GM21447 (cell line): ENCODE measurements at regions not wholly inside any gene's neighbourhood (a gene's known extent, or its start where the extent isn't known, plus 50 kb on each side); places are given as distances from the start of the nearest gene placed in this dataset.
"Not testable (repeated sequence)": the region's sequence is repeated elsewhere in the genome, so short reads cannot be mapped to it uniquely, and the experiment has no call there.

ENCODE experiments used
- ATAC-seq: cut with Tn5 transposase; IDR thresholded peaks from one replicate; pipeline ENCODE4 v1.9.1; 2021; ENCODE audit not compliant: unreplicated experiment

DNA sequence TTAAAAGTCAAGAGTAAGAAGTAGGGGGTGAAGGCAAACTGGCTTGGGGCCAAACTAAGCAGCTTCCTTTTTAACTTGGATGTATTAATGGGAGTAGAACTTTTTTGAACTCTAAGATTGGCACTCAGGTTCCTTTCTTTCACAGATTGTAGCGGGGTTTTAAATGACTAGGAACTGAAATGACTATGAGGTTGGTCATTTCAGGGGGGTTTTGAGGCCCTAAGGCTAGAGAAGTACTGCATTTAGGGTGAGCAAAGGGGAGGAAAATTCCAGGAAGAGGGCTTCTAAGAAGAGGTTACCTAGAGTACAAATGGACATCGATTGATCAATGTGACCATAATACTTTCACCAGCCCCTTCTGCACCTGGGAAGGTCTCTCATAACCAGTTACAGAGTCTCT is 381.8 kb downstream of the MLLT3 start:
- ATAC-seq: no peak

DNA sequence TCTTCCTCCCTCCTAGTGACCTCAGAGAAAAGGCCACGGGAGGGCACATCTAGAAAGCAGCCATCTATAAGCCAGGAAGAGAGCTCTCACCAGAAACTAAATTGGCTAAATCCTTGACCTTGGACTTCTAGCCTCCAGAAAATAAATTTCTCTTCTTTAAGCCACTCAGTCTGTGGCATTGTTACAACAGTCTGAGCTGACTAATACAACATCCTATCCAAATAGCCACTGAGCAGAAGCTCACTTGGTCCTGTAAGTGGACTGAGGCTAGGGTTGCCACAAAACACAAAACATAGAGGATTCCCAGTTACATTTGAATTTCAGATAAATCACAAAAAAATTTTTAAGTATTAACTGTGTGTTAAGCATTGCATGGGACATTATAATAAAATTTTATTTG is 383.4 kb downstream of the MLLT3 start:
- no peak for ATAC-seq

- no peak for ATAC-seq
These were observed 384.6 kb downstream of the MLLT3 start for GRCh38 chr9:20237686-20238085.

GRCh38 chr9:20236676-20237075 is 385.6 kb downstream of the MLLT3 start:
- ATAC-seq: no peak

- not testable (repeated sequence) for ATAC-seq
These were observed 387.1 kb downstream of the MLLT3 start for GRCh38 chr9:20235206-20235605.

DNA sequence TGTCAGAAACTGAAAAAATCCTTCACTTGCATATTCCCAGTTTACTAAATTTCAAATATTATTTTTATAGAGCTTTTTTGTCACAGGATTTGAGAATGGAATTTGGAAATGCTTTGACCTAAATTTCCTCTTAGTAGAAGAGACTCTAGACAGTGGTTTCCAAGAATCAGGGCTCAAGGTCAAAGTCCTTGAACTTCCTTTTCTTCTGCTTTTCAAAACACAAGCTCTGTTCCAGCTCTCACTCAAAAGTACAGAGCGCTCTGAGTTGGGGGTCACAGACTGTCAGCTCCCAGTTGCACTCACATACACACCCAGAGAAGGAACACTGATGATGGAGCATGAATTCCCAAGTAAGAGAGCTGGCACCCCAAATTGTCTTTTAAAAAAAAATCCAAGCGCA is 394.2 kb downstream of the MLLT3 start:
- no peak for ATAC-seq

DNA sequence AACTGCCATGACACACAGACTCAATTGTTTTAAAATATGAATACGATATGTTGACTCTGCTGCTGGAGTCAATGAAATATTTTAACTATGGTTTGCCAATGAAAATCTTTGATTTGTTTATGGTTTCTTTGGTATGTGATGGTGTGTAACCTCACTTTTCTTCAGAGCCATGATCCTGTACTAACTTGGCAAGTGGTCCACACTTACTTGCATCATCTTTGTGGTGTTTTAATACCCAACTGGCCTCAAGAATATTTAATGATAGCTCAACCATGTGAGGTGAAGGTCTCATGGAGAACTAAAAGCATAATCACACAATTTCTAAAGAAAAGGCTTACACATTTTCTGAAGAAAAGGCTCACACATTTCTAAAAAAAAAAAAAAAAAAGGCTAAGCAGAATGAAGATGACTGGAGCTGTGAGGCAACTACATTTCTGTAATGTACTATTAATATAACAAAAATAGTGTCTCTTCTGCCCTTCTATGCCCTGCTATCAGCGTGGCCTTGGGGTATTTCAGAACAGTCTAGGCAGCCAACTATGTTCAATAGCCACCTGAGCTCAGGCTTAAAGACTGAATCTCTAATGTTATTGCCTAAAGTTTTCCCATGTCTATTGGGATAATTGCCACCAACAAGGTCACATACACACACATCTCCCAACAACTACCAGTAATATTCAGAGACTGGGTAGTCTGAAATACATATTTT is 395.0 kb downstream of the MLLT3 start:
- ATAC-seq: no peak

DNA sequence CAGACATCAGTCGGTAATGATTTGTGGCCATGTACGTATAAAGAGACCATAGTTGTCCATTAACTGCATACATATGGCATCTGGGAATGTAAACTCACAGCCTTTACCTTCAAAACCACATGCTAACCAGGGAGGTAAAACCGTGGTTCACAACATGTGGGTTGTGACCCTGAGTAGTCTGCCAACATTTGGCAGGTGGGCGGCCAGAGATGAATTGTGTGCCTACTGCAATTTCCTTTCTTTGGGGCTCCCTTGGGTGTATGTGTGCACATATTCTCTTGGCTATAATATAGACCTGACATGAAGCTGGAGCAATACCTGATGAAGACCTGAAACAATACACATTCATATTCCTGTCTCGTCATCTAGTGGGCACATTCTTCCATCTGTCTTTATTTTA is 396.0 kb downstream of the MLLT3 start:
- ATAC-seq: no peak

DNA sequence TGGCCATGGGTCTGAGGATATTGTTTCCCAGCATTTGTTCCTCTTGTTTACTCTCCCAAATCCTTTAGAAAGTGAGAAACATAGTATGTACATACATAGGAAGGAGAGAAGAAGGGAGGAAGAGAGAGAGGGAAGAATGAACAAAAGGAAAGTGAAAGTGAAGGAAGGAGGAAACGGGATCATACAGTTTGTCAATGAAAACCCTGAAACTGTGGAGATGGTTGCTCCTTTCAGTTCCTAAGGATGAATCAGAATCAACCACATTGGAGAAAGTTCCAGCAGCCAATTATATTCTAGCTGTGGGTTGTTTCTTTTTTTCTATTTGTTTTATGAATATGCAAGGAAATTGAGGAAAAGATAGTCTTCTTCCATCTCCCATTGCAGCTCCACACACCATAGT is 396.5 kb downstream of the MLLT3 start:
- no peak for ATAC-seq

- ATAC-seq: no peak
These were observed 397.5 kb downstream of the MLLT3 start for GRCh38 chr9:20224756-20225155.

DNA sequence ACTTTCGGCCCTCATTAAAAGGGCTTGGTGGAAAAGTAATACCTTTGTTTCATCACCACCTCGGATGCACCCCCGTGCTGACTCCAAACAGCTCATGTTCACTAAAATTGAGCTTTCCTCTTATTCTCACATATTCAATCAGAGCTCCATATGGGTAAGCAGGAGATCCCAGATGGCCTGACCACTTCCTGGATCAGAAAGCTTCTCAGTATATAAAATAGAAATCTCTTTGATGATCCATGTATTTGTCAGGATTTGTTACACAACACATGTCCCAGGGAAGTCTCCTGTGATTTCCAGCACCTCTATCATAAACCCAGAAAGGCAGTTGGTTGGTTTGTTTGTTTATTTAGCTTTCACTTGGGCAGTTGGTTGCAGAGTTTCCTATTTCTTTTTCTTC is 402.0 kb downstream of the MLLT3 start:
- no peak for ATAC-seq

DNA sequence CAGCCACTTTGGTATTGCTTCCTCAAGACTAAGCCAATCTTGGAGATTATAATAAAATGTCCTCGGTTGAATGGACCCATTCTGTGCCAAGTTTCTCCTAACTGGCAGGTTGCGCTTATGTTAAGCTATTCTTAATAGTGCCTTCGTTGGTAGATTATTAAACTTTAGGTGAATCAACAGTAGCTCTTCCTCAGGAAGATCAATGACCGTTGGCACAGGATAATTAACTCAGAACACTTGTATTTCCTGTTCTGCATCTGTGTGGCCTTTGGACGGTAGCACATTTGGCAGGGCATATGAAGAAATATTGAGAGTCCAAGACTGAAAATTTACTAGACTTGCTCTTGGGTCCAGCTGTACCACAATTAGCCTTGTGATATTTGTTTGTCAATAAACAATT is 402.9 kb downstream of the MLLT3 start:
- ATAC-seq: no peak

DNA sequence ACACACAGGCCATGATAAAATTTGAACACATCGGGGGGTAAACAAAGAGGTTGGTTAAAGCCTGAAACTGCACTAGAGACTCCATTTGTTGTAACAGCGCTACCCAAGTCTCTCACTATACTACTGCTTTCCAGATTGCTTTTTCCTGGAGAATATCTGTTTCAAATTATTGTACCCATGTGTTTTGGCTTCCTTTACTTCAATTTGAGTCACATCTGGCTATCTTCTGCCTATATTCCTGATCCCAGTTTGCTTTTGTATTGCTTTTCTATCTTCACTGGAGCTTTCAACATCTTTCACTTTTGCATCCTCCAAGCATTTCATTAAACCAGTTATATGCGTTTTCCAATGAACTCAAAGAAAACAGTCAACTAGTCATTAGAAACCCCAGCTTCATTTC is 404.7 kb downstream of the MLLT3 start:
- ATAC-seq: no peak

DNA sequence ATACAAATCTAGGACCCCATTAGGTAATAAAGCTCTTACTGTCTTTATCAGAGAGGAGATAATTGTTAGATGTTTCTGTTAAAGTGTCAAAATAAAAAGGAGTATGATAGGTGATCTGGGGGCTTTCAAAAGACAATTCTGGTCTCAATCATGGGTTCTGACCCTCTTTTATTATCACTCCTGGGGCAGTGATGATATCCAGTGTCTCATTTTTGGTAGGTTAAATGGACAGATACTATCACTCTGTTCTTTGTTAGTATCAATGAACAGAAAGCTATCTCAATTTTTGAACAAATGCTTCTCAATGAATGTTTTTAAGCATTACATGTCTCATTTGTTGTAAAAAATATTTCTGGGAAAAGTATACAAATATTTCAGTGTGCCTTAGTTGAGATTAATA is 405.9 kb downstream of the MLLT3 start:
- no peak for ATAC-seq

GRCh38 chr9:20215552-20215951 is 406.7 kb downstream of the MLLT3 start:
- no peak for ATAC-seq

DNA sequence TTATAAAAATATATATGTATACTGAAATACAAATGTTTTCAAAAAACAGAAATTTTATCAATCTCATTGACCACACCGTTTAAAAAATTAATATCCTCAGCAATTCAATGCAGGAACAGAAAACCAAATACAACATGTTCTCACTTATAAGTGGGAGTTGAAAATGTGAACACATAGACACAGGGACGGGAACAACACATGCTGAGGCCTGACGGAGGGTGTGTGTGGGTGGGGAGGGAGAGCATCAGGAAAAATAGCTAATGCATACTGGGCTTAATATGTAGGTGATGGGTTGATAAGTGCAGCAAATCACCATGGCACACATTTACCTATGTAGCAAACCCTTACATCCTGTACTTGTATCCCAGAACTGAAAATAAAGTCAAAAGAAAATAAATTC is 409.5 kb downstream of the MLLT3 start:
- no peak for ATAC-seq

DNA sequence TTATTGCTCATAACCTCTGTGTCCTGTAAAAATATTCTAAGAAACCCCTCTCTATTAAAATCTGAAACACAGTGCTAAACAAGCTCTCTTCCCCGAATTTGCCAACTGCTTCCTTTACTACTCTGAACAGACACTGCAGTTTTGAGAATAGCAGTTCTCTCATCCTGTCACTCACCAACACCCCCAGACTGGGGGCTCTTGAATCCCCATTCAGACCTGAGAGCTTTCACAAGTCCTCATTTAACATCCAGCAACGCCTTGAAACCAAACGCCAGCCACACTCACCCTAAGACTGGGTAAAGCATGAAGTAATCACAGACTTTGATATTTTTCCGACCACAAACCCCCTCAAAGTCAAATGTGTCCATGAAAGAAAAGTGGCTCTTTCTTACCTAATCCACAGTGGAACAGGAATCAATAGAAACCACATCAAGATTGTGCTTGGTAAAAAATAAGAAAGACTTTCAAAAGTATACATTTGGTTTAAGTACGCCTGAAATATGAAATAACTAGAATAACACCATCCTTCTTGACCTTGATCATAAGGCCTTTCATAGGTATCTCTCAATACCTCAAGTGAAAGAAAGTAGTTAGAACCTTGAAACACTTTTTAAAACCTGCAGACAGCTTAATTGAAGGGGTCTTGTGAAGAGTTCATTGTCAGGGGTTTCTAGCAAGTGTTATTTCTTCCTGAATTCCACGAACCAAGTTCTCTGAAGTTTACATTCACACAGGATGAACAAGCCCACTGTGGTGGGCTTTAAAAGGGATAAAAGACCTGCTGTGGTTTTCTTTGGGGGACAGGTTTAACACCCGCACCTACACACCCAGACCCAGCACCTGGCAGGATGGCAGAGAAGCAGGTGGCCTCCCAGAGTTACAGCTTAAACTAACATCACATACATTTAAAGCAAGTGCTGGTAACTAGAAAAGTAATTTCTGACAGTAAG is 412.6 kb downstream of the MLLT3 start:
- ATAC-seq: no peak

- no peak for ATAC-seq
These were observed 413.3 kb downstream of the MLLT3 start for GRCh38 chr9:20208961-20209371.

DNA sequence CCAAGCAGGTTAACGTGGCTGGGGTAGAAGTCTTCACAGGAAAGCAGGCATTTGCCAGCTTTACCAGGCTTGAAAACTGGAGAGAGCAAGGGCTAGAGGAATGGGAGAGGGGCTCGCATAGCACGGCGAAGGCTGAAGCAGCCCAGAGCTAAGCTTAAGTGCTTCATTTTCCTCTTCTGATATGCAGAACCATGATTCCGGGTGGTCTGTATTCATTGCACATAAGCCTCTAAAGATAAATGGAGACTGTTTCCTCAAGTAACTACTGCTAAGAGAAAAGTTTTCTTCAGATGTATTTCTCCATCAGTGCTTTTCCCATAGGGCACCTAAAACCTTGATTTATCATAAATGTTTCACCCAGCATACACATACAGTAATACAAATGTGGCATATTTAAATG is 414.1 kb downstream of the MLLT3 start:
- no peak for ATAC-seq

GRCh38 chr9:20207176-20207575 is 415.1 kb downstream of the MLLT3 start:
- no peak for ATAC-seq

DNA sequence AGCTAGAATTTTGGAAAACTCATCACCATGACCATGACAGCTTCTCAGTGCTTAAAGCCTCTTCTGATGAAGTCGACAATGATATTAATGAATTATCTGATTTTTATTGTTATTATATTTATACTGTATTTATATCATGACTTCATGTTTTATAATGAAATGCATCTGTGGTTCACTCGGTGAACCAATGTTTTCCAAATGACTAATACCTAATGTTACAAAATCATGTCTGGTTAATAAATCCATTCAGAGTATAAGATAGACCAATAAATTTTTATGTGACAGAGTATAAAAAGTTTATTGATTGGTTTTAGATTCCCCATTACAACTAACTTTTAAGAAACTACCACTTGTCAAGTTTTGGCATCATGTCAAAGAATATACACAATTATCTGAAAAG is 416.5 kb downstream of the MLLT3 start:
- no peak for ATAC-seq

DNA sequence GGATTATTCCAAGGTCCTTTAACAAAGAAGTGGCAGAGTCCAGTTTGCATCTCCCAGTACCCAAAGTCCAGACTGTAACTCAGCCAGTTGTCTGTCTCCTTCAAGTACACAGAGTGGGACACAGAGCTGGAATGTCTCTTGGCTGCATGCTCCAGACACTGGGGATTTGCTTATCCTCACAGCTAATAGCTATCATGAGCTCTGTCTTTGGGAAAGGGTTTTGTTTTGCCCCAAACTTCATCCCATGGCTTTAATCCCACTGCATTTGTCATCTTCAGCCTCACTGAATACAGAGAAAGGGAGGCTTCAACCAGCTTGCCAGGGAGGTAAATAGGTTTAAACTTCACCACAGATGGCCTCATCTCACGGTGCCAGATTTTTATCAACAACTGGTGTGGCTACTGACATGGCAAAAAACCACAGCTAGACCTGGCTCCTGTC is 412.2 kb upstream of the SLC24A2 start:
- no peak for ATAC-seq
